Stimulated activated CD8-positive, alpha-beta memory T cell treated with anti-CD3 and anti-CD28 coated beads, Interleukin-2, amount 100 ng/mL, for 1 hour (primary cell): ENCODE measurements at regions not wholly inside any gene's neighbourhood (a gene's known extent, or its start where the extent isn't known, plus 50 kb on each side); places are given as distances from the start of the nearest gene placed in this dataset.

Source experiments
- DNase-seq, 2 donors: peaks; one replicate each; pipeline ENCODE4 v3.0.0-alpha.2; 2020; ENCODE audit warnings: low read depth in 2 of 2

DNA sequence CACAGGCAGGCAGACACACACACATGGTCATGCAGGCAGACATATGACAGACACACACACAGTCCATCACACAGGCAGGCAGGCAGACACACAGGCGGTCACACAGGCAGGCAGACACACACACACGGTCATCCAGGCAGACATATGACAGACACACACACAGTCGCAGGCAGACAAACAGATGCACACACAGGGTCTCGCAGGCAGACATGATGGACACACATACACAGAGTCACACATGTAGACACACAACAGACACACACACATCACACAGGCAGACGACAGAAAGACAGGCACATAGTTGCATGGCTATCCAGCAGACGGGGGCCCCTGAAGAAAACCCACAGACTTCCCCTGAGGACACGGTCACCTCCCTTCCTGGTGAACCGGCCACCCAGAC is 135.4 kb downstream of the NCOR2 start:
- DNase-seq = no peak

DNA sequence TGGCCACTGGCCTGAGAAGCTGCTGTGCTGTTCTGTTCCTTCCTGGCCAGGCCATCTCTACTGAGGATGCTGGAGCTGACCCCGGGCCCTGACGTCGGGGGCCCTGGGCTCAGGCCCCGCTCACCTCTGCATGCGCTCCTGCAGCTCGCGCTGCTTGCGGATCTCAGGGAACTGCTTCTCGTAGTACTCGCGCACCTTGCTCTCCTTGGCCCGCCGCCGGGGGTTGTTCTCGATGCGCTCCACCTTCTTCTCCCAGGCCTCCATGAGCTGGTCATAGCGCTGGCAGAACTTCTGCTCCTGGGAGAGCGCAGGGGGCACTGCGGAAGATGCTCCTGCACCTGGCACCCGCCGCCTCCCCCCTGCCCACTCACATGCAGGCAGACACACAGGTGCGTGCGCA is 135.6 kb downstream of the RFLNA start:
- DNase-seq = no peak

DNA sequence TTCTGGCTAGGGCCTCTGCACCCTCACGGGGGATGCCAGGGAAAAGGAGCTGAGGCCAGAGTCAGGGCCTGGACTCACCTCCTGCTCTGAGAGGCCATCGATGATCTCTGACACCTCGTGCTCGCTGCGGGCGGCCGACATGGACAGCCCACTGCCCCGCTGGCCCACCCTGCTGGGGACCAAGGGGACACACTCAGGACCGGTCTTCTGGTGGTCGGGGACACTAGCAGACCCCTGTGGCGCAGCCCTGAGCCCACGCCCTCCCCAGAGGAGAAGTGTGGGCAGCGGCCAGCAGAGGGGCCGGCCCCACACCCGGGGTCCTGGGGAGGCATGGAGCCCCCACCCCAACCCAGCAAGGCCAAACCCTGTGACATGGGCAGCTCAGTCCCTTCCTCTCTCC is 134.6 kb downstream of the RFLNA start:
- DNase-seq = no peak

DNA sequence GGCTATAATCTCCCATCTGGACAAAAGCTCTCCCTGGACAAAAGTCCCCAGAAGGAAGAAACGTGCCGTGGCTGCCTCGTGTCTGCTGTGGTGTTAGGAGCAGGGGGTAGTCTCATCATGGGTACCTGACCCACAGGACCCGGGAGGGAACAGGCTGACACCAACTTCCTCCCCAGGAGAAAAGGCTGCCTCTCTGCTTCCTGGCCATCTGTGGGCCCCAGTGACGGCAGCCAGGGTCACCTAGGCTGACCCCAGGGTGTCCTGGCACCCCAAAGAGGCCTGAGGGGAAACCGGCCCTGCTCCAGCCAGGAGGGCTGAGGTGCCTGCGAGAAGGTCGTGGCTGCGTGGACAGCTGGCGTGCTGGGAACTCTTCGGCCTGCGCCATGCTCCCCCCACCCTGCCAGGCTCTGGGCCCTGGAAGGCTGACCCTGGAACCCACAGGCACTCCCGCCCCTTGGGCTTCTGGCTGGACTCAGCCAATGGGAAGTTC is 133.9 kb downstream of the RFLNA start:
- no peak for DNase-seq

DNA sequence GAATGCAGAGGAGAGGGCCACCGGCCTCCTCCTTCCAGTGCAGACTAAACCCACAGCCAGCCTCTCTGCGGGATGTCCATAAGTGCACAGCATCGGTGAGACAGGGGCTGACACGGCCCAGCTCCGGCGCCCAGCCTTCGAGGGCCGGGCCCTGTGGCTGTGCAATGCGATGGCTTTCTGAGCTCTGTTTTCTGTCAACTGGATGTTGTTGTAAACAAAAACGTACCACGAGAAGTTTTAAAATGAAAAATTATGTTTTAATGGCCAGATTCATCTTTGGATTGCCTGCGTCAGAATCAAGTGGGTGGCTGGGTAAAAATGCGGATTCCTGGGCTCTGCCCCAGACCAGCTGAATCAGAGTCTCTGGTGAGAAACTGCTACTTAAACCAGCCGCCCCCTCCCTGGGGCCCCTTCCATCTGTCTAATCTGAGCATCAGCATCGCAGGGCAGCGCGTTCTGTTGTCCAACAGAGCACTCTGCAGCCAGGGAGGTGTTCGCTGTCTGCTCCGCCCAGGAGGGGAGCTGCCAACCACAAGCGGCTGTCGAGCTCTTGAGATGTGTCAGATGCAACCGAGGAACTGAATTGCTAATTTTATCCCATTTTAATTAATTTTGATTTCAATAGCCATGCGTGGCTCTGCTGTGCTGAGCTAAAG is 133.4 kb downstream of the RFLNA start:
- no peak for DNase-seq

DNA sequence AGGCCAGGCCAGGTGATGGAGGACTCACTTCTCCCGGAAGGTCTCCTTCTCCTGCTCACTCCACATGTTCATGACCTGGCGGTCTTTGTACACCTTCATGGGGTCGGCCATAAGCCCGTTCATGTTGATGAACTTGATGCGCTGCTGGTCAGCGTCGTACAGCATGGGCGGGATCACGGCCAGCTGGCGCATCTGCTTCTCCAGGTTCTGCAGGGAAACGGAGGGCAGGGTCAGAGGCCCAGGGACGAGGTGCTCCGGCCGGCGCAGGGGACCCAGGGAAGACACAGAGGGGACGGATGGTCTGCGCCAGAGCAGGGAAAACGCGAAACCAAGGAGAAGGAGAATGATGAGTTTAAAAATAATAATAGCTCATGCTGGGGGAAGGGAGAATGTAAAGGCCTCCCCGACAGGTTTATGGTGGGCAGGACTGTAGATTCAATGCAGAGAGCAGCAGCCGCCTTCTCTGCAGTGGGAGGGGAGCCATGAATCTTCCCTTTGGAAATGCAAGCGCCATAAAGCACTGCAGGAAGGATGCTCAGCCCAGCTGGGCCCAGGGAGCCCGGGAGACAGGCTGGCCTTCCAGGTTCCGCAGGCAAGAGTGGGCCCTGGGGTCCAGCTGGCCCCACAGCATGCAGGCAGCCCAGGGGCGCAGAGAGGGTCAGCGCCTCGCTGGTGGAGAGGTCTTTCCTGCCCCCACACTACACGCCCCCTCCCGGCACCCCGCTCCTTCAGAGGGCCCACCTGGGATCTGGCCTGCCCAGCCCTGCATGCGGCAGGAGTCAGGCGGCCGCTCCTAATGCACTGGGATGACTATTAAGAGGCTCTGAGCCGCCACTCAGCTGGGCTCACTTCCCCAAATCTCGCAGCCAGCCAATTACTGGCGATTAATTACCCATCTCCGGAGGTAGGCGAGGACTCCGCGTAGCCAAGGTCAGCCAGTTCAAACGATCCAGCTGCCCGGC is 132.0 kb downstream of the RFLNA start:
- no peak for DNase-seq

DNA sequence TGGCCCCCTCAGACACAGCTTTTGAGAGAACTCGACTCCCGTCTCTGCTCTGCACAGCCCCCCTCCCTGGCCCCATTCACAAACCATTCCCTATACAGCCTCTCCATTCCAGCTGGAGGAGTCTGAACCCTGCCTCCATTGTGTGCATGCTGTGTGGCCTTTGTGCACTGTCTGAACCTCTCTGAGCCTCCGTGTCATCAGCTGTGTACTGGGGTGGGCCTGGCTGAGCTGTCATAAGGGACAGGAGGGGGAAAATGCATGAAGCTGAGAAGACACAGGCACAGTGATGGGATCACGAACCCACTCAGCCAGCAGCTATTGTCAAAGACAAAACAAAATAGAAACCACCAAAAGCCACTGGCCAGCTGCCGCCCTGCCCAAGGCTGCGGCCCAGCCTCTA is 130.8 kb downstream of the RFLNA start:
- DNase-seq = no peak

DNA sequence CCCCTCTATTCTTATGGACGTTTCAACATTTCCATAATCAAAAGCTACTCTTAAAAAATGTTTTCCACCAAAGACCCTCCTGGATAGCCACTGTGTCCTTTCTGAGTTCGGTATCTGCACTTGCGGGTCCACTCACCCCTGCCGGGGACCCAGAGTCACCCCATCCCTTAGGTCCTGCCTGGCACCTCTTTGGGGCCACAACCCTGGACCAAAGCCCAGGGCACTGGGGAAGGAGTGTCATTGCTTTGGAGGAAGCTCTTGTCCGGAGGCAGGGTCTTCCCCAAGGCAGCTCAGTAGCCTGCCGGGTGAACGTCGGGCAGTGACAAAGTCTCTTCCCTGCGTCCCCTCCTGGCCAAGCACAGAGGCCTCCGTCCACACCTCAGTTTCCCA is 129.6 kb downstream of the RFLNA start:
- DNase-seq = no peak

DNA sequence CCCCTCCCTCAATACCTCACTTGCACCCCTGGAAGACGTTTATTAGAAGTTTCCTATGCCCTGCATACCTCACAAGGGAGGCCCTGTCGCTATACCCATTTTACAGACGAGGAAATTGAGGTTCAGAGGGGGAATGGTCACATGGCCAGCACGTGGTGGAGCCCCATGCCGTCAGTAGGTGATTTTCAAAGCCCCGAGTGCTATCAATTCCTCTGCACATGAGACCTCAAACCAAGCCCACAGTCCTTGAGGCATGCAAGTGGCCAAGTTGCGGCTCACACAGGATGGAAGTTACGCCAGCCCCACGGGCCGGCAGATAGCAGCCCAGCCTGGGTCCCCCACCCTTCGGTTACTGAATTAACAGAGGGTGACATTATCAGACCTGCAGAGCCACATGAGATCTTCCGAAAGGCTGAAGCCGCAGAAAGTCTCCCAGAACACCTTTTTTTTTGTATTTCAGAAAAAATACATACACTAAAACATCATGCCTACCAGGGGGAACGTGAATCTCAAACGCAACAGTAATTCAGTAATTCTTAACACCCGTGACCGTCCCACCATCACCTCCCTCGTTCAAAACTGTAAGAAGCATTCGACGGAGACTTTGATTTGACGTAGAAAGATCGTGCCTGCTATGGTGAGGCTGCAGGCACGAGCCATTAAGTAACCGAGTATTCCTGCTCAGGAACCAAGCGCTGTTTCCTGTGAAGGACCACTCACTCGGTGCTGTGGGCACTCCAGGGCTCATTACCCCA is 129.0 kb downstream of the RFLNA start:
- peak; percentile 18 to 27 for DNase-seq

DNA sequence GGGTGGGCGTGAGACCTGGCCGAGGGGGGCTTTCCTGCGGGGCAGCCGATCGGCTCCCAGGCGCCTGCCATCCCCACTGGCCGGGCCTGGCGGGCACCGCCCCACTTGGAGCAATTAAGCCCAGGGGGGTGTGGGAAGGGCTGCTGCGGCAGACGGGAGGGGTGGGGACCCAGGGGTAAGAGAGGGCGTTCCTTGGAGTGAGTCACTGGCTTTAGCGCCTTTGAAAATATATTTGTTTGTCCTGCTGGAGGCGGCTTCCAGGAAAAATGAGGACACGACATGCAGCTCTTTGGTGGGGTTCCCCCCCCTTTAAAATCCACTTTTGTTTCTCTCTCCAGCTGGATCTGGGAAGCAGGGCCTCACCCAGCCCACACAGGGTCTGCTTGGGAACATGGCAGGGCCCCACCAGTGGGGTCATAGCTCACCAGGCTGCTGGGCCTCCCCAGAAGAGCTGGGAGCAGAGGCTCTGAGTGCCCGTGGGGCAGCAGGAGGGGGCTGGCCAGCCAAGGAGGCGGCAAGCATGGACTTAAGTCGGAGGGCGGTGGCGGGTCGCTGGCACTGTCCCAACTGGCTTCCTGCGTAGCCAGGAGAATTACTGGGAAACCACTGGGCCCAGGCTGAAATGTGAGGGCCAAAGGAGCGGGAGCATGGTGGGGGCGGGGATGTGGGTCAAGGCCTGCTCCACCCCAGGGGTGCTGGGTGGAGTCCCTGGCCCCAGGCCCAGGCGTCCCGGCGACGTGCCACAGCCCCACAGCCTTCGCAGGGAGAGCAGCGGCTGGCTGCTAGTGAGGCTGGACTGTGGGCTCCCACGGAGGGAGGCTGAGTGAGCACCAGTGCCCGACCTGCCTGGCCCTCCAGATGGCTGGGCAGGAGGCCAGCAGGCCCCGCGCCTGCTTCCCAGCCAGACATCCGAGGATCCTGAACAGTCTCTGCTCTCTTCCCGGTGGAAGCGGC is 128.0 kb downstream of the RFLNA start:
- no peak for DNase-seq

DNA sequence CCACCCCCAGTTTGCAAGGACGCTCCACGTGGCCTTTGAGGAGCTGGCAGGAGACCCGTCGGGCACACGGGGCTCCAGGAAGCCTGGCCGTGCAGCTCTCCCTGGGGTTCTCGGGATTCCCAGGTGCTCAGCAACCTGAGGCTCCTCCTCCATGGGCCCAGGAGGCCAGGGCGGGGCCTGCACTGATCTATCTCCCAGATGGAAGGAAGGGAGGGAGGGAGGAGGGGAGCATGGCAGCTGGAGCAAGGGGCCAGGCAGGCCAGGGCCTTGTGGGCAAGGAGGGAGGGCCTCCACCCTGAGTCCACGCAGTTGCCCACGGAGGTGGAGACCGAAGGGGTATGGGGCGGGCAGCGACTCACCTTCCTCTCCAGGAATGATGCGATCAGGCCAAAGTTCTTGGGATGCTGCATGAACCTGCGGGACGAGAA is 127.3 kb downstream of the RFLNA start:
- no peak for DNase-seq

DNA sequence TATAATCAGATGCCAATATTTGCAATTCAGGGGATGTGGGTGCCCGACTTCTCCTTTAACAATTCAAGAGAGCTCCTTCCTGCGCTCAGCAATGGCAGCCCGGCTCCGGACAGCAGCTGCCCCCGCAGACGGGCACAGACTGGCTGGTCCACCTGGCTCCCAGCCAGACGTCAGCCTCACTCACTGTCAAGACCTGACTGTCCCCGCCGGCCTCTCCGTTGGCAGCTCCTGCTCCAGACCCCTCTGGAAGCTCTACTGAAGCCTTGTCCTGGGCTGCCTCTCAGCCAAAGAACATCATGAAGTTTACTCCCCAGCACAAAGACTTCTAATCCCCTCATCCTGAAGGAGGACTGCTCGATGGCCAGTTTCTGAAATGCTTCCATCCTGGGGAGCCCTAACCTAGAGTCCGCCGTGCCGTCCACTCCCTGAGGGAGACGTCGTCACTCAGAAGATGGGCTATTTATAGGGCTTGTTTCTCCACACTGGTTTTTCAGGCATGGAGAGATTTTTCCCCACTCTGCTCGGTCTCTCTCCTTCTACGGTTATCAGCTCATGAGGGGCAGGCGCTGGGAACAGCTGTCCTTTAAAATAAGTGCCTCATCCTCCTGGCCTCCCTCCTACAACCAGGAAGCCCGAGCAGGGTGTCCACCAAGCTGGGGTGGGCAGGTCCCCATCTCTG is 126.2 kb downstream of the RFLNA start:
- DNase-seq = no peak

DNA sequence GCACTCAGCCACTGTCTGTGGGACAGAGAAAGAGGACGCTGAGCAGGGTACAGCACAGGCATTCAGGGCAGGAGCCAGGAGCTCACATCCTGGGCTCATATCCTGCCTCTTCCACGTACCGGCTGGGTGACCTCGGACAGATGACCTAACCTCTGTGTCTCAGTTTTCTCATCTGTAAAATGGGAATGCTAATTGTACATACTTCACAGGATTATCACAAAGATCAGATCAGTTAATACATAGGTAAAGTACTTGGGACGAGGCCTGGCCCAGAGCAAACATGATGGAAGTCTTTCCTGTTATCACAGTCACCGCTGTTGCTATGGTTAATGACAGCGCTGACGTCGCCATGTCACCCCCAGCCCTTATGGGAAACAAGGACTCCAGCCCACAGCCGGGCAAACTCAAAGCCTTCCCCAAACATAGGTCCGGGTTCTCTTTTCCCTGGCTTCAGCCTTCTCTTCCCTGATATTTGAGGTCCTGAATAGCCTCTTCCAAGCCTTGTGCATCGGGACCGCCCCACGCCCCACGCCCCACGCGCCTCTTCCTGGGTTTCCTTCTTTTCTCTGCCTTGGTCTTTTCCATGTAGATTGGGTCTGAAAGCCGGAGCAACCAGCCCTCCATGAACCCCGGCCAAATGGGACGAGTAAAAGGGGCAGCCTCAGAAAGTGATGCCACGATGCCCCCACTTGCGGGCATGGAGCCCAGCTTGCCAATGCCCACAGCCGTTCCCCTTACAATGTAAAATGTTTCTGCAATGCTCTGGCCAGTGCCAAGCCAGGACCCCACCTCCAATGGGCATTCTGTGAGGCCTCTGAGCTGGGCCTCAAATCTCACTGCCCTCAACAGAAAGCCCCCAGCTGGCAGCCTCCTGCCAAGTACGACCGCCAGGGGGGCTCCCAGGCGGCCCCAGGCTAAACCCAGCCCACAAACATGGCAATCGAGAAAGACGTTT is 125.4 kb downstream of the RFLNA start:
- no peak for DNase-seq

DNA sequence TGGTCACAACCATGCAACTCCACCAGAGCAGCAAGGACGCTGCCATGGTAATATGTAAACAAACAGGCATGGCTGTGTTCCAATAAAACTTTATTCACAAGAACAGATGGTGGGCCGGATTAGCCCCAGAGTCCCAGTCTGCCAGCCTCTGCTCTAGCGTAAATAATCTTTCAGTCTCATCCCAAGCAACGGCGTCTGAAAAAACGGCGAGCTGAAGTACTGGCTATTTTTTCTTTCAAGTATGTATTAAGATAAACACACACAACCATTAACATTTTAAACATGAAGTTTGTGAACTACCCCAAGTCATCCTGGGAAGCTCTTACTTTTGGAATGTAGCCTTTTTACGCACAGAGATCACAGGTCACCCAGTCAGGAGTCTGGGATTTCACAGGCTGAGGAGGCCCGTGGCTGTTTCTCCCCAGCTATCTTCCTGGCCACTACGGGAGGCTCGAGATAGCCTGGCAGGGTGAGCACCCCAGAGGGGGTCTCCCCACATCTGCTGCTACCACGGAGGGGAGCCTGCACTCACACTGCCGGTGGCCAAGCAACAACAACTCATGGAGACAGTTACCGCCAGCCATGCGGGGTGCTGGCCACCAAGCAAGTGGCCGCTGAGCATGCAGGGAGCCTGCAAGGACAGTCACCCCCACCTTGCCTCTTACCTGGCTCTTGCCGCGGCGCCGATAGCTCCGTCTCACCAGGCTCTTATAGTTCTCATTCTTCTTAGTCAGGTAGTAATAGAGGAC is 124.6 kb downstream of the RFLNA start:
- DNase-seq = no peak

DNA sequence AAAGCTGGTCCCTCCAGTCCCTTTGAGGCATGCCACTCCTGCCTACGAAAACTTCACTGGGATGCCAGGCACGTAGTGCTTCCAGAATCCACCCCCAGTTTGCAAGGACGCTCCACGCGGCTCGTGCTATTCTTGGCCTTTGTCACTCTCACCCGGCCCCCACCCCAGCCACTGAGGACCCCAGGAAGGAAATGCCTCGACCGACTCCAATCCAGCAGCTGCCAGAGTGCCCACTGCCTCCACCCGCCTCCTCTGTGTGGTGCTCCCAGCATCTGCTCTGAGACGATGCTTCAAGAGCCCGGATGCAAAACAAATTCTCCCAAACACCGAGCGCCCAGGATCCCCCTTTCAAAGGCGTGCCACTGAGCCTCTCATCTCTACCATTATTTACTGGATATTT is 123.9 kb downstream of the RFLNA start:
- DNase-seq = no peak

DNA sequence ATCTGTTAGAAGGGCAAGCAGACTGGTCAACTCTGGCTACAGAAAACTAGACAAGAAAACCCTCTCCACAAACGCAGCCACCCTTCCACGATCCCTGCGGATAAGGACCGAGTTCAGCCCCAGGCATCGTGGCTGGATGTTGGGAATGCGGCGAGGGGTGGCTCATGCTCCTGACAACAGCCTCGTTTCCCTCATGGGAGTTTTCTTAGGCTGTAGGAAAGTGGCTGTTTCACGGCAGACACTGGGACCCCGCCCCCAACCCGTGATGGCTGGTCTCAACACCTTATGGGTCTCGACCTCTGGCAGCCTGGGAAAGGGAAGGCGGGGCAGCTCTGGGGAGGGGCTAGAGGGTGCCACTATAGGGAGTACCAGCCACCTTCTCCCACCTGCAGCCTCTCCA is 123.3 kb downstream of the RFLNA start:
- no peak for DNase-seq

DNA sequence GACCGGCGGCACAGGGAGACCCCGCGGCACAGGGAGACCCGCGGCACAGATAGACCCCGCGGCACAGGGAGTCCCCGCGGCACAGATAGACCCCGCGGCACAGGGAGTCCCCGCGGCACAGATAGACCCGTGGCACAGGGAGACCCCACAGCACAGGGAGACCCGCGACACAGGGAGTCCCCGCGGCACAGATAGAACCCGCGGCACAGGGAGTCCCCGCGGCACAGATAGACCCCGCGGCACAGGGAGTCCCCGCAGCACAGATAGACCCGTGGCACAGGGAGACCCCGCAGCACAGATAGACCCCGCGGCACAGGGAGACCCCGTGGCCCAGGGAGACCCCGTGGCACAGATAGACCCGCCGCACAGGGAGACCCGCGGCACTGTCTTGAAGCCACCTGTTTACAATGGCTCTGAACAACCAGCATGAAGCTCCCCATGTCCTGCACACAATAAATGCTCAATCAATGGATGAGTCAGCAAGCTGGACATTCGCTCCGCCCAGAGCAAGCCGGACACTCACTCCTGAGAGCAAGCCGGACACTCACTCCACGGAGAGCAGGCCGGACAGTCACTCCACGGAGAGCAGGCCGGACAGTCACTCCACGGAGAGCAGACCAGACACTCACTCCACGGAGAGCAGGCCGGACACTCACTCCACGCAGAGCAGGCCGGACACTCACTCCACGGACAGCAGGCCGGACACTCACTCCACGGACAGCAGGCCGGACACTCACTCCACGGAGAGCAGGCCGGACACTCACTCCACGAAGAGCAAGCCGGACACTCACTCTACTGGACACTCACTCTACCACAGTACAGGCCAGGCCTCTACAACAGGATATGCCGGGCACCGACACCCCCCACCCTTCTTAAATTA is 121.9 kb downstream of the RFLNA start:
- no peak for DNase-seq

DNA sequence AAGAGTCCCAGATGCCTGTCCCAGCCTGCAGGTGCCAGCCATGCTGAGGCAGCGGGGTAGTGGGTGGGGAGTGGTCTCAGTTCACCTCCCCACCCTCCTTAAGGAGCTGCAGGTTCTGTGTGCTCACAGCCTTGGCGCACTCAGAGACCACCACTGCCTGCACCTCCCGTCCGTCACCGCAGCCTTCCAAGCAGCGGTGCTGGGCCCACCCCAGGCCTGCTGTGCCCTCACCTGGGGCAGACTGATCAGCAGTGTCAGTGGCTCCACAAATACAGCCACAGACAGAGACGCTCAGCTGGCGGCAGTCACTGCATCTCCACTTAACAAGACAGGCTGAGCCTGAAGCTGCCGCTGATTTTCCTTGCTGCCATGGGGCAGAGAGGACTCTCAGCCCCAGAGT is 120.2 kb downstream of the RFLNA start:
- no peak for DNase-seq
